Gastrocnemius medialis (tissue), 4 donors: ENCODE measurements at regions not wholly inside any gene's neighbourhood (a gene's known extent, or its start where the extent isn't known, plus 50 kb on each side); places are given as distances from the start of the nearest gene placed in this dataset.

Experiments
- POLR2A ChIP-seq, 2 donors: fragments of 450-650 bp; IDR thresholded peaks; one replicate each; pipeline ENCODE4 v1.6.1; 2017; ENCODE audit warnings: antibody characterized with exemption in 2 of 2, mild to moderate bottlenecking in 2 of 2, moderate library complexity in 2 of 2
- TF ChIP-seq, protein P1 (sequence below), 5 experiments: fragments of 450-650 bp in 3 of 5; fragments of 200-600 bp in 2 of 5; sonication (generic) in 2 of 5; IDR thresholded peaks in 4 of 5; conservative IDR thresholded peaks in 1 of 5; 1 replicate in 4 of 5; 2 replicates in 1 of 5; pipeline ENCODE4 v1.5.1; 2016 to 2019; ENCODE audit warnings: antibody characterized with exemption in 5 of 5, mild to moderate bottlenecking in 3 of 5, moderate library complexity in 3 of 5

DNA sequence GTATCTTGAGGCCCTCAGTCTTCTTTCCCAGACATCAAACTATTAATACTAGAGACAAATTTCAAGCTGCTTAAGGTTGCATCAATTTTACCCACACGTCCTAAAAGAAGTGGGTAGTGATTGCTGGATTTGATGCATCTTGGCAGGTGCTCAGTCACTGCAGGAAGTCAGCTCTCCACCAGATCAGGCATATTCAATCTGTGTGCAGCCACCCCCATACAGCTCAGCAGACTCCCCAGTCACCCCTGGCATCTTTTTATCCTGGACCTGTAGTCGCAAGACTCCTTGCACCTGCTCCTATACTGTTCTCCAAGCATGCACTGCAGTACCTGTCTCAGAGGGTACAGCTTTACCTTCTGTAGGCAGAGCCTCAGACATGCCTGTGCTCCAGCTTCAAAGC, 343.1 kb upstream of the ISX start:
- TF ChIP-seq, protein P1, sequence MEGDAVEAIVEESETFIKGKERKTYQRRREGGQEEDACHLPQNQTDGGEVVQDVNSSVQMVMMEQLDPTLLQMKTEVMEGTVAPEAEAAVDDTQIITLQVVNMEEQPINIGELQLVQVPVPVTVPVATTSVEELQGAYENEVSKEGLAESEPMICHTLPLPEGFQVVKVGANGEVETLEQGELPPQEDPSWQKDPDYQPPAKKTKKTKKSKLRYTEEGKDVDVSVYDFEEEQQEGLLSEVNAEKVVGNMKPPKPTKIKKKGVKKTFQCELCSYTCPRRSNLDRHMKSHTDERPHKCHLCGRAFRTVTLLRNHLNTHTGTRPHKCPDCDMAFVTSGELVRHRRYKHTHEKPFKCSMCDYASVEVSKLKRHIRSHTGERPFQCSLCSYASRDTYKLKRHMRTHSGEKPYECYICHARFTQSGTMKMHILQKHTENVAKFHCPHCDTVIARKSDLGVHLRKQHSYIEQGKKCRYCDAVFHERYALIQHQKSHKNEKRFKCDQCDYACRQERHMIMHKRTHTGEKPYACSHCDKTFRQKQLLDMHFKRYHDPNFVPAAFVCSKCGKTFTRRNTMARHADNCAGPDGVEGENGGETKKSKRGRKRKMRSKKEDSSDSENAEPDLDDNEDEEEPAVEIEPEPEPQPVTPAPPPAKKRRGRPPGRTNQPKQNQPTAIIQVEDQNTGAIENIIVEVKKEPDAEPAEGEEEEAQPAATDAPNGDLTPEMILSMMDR (IDR thresholded peaks at IDR 0.05 in 4 of 5, conservative IDR thresholded peaks at IDR 0.05 in 1 of 5): no peak
- TF ChIP-seq POLR2A (IDR thresholded peaks at IDR 0.05): no peak
